H1 (cell line): ENCODE measurements at regions not wholly inside any gene's neighbourhood (a gene's known extent, or its start where the extent isn't known, plus 50 kb on each side); places are given as distances from the start of the nearest gene placed in this dataset.

Source experiments
- KDM4A ChIP-seq: IDR thresholded peaks from one replicate; pipeline ENCODE4 v1.7.1; 2012; ENCODE audit warnings: low read depth, mild to moderate bottlenecking, moderate library complexity, low read length, inconsistent platforms; ENCODE audit not compliant: severe bottlenecking
- TEAD4 ChIP-seq: IDR thresholded peaks from 2 replicates; pipeline ENCODE4 v1.6.1; 2012; ENCODE audit warnings: low read depth, low read length, inconsistent platforms, mixed read lengths

DNA sequence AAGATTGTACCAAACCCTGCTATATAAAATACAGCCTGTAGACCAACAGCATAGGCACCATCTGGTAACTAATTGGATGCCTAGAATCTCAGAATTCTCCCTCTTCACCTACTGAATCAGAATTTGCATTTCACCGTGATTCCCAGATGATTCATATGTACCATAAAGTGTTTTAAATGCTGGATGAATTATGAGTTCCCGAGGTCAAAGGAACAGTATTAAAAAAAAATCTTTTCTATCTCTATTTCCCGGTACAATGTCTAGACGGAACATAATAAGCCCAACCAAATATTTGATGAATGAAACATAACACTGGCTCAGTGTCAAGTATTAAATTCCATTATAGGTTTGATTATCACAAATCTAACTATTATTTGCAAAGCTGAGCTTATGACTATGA is 280.0 kb downstream of the ANKRD50 start (continued):
- TF ChIP-seq TEAD4 (no peak), KDM4A (no peak)
- TF ChIP-seq, all 59 proteins: peak for 0
